ENCODE measurements at regions not wholly inside any gene's neighbourhood (a gene's known extent, or its start where the extent isn't known, plus 50 kb on each side); places are given as distances from the start of the nearest gene placed in this dataset.

DNA sequence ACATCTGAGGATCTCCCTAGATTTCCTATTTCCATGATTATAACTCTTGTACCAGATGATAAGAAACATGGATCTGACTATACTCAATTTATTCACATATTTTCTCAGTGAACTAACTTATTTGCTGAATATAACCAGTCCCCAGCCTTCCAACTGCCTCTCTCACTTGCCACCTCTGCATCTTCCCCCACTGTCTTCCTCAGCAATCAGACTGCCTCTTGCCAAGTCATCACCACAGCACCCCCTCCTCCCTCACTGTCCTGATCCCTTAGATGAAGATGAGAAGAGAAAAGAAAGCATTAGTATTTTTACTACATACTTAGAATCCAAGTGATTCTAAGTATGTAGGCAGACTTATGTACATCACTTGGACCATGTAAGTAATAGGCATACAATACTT, 71.9 kb downstream of the GTPBP8 start:
- no peaks in the 10 kb centered on the region for H3K9me3 ChIP-seq (ENCODE audit: control insufficient read depth, low read depth, low read length)
- H4K5ac ChIP-seq (ENCODE audit: insufficient read length, low read depth, low read length) = no peak overlapping the region
- Mint-ChIP-seq H3K27ac (no peak overlapping the region), H3K4me3 (no peak overlapping the region), H3K27me3 (ENCODE audit: low read depth) (no peaks in the 10 kb centered on the region), H3K9me3 (peaks cover 0 to 3% of the 10 kb centered on the region in 2 experiments; a peak in 1 of 5 replicates), H3K4me1 (peaks cover 0 to 5% of the 10 kb centered on the region in 2 experiments; a peak in 1 of 4 replicates), H3K36me3 (ENCODE audit: insufficient read depth in 1 of 3, low read depth in 3 of 3) (peaks cover 0 to 5% (median 0%) of the 10 kb centered on the region in 3 experiments; a peak in 2 of 7 replicates)
- TF ChIP-seq, protein P1, sequence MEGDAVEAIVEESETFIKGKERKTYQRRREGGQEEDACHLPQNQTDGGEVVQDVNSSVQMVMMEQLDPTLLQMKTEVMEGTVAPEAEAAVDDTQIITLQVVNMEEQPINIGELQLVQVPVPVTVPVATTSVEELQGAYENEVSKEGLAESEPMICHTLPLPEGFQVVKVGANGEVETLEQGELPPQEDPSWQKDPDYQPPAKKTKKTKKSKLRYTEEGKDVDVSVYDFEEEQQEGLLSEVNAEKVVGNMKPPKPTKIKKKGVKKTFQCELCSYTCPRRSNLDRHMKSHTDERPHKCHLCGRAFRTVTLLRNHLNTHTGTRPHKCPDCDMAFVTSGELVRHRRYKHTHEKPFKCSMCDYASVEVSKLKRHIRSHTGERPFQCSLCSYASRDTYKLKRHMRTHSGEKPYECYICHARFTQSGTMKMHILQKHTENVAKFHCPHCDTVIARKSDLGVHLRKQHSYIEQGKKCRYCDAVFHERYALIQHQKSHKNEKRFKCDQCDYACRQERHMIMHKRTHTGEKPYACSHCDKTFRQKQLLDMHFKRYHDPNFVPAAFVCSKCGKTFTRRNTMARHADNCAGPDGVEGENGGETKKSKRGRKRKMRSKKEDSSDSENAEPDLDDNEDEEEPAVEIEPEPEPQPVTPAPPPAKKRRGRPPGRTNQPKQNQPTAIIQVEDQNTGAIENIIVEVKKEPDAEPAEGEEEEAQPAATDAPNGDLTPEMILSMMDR (conservative IDR thresholded peaks at IDR 0.05) = no peak
- no peak overlapping the region for H2BK15ac ChIP-seq (ENCODE audit: low read depth, low read length)
- H3K14ac ChIP-seq (ENCODE audit: insufficient read depth, low read length) = no peak overlapping the region
- H2BK5ac ChIP-seq (ENCODE audit: insufficient read length, low read length) = no peak overlapping the region
- H3K4me1 ChIP-seq (ENCODE audit: insufficient read depth, low read length) = no peaks in the 10 kb centered on the region
- H3K56ac ChIP-seq (ENCODE audit: insufficient read length, low read depth, low read length) = no peak overlapping the region
- DNase-seq = no peak
- H3K9ac ChIP-seq (ENCODE audit: extremely low read depth, insufficient read length, low read length) = no peak overlapping the region
- no peak overlapping the region for H3K4me2 ChIP-seq (ENCODE audit: insufficient read depth, insufficient read length, low read length)
- H3T11ph ChIP-seq (ENCODE audit: low read length) = no peak overlapping the region
- H3K27me3 ChIP-seq (ENCODE audit: insufficient read depth, low read length) = no peaks in the 10 kb centered on the region
- no peaks in the 10 kb centered on the region for H3K79me2 ChIP-seq (ENCODE audit: insufficient read depth, low read length)
- H2AFZ ChIP-seq (ENCODE audit: low read length) = no peak overlapping the region
- H3K18ac ChIP-seq (ENCODE audit: insufficient read length, low read depth, low read length) = no peak overlapping the region
- no peak overlapping the region for H4K91ac ChIP-seq (ENCODE audit: insufficient read length, low read depth, low read length)
- H3K79me1 ChIP-seq (ENCODE audit: insufficient read depth, low read depth, low read length, poor library complexity, severe bottlenecking) = no peaks in the 10 kb centered on the region
- no peak overlapping the region for H2BK20ac ChIP-seq (ENCODE audit: low read depth, low read length, poor library complexity, severe bottlenecking)
- H4K8ac ChIP-seq (replicated peaks; ENCODE audit: insufficient read length, low read depth, low read length) = no peak overlapping the region
- no peak overlapping the region for H2BK120ac ChIP-seq (ENCODE audit: low read depth, low read length, poor library complexity, severe bottlenecking)
- H4K20me1 ChIP-seq (ENCODE audit: control insufficient read depth, insufficient read depth, insufficient read length) = no peaks in the 10 kb centered on the region
- no peak overlapping the region for H3K27ac ChIP-seq (ENCODE audit: insufficient read length, low read depth, low read length)
- H2AK5ac ChIP-seq (ENCODE audit: insufficient read length, low read length) = no peak overlapping the region
- H3K4ac ChIP-seq (ENCODE audit: low read depth, low read length) = no peak overlapping the region
- H3K23me2 ChIP-seq (ENCODE audit: insufficient read length, low read depth, low read length, poor library complexity, severe bottlenecking) = no peaks in the 10 kb centered on the region
- no peak overlapping the region for H3K23ac ChIP-seq (ENCODE audit: insufficient read length, low read depth, low read length)
- no peak overlapping the region for H2BK12ac ChIP-seq (ENCODE audit: insufficient read length, low read depth, low read length)
